Stimulated activated CD8-positive, alpha-beta memory T cell treated with anti-CD3 and anti-CD28 coated beads, Interleukin-12 subunit alpha, Interleukin-12 subunit beta, amount 100 ng/mL, for 1 hour (primary cell): ENCODE measurements at regions not wholly inside any gene's neighbourhood (a gene's known extent, or its start where the extent isn't known, plus 50 kb on each side); places are given as distances from the start of the nearest gene placed in this dataset.
"Not testable (repeated sequence)": the region's sequence is repeated elsewhere in the genome, so short reads cannot be mapped to it uniquely, and the experiment has no call there.

Source experiments
- DNase-seq: peaks from one replicate; pipeline ENCODE4 v3.0.0-alpha.2; 2020; ENCODE audit warnings: low read depth

DNA sequence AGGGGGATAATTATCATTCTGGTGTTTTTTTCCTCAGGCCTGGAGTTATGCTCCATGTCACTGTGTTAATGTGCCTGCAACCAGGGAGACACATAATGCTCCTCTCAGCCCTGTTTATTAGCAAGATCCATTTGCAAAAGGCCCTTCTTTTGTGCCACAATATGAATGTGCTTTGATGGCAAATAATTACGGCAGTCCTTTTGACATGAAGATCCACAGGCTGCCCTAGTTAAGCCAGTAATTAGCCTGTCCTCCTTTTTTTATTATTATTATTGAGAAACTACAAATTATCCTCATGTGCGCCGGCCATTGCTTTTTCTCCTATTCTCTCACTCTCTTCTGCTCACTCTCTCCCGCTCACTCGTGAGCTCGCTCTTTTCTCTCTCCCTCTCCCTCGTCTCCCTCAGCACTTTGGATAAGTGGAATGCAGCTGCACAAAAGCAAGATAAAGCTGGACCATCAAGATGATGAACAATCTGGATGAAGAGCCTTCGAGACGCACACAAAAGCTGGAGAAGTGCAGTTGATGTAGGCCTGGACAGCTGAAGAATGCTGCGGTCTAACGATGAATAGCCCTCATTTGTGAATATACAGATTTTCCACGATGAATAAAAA is 762.3 kb downstream of the BCL11A start:
- DNase-seq, result no peak

- DNase-seq, result no peak
These were observed 763.1 kb downstream of the BCL11A start for GRCh38 chr2:59790186-59791003.

GRCh38 chr2:59789523-59789922 is 763.9 kb downstream of the BCL11A start:
- DNase-seq, result no peak

DNA sequence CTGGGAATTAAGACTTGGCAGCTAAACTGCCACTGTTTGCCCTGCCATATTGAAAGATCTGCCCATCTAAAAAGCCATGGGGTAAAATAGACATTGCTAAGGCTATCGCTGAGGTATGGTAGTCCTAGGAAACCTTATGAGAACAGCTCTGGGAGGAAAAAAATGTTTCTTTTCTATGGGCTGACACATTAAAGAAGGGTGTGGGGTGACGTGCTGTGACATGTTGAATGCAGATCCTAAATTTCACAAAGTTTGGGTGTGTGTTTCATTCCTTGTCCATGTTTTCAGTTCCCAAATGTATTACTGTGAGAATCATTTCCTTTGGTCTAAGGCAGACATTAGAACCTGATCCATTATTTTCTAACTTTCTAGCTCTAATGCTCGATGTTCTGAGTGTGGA is 766.4 kb downstream of the BCL11A start:
- no peak for DNase-seq

- DNase-seq, result no peak
These were observed 766.8 kb downstream of the BCL11A start for GRCh38 chr2:59786684-59787083.

DNA sequence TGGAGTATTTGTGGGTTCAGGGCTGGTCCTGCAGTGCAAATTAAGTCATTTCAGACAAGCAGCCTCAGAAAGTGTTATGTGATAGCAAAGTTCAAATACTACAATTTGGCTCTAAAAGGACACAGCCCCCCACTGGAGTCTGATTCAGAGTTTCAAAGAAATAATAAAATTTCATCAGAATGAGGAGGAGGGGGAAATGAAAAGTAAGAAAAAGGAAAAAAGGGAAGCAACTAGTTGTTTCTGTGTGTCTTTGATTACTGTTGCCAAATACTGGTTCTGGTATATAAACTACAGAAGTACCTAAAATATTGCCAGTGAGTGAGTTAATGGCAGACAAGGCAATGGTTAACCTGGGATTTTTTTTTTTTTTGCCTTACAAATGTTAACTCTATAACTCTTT is 773.9 kb downstream of the BCL11A start:
- no peak for DNase-seq

DNA sequence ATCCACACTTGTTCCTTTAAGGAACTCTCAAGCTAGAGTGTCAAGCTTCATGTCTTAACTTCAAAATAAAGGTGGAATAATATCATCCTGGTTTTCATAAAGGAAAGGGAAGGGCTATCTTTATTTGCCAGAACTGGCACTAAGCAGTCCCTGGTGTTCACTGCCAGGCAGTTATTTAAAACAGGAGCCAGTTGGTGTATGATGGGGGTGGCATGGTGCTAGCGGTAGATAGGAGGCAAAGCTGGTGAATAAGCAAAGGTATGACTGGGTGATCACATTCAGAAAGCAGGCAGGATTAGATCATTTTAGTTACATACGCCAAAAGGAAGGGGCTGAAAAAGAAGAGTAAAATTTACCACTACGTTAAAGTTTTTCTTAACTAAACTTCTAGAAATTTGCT is 776.3 kb downstream of the BCL11A start:
- DNase-seq, result no peak

- DNase-seq, result no peak
These were observed 776.8 kb downstream of the BCL11A start for GRCh38 chr2:59776726-59777008.

DNA sequence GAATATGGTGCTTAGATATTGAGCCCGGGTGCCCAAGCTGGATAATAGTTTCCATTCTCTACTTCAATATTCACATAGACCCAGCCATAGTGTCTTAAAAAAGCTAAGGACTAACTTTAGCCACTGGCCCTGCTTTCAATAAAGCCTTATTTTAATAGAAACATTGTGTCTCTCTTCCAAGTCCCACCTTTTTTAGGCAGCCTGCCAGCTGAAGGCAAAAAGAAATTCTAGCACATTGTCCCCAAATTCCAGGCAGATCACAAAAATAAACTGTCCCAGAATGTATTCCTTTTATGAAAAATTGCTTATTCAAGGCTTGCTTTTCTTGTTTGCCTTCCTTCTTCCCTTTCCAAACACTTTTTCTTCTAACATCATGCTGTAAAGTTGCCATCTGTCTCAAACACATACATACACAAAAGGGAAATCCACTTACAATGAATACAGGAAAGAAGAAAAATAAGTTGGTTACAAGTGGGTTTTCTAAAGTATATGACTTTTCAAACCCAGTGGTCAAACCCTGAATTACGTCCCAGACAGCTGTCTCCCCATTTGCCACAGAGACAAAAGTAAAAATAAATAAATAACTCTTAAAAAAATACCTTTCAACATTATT is 778.5 kb downstream of the BCL11A start:
- no peak for DNase-seq

- no peak for DNase-seq
These were observed 782.8 kb downstream of the BCL11A start for GRCh38 chr2:59770651-59771050.

- no peak for DNase-seq
These were observed 791.5 kb downstream of the BCL11A start for GRCh38 chr2:59761966-59762365.

- no peak for DNase-seq
These were observed 797.3 kb downstream of the BCL11A start for GRCh38 chr2:59756150-59756549.

- no peak for DNase-seq
These were observed 799.3 kb downstream of the BCL11A start for GRCh38 chr2:59754011-59754735.

GRCh38 chr2:59752512-59752911 is 800.9 kb downstream of the BCL11A start:
- DNase-seq, result no peak

- DNase-seq, result no peak
These were observed 801.4 kb downstream of the BCL11A start for GRCh38 chr2:59752071-59752470.

GRCh38 chr2:59751214-59751613 is 802.2 kb downstream of the BCL11A start:
- DNase-seq, result not testable (repeated sequence)

- no peak for DNase-seq
These were observed 807.2 kb downstream of the BCL11A start for GRCh38 chr2:59746291-59746690.

DNA sequence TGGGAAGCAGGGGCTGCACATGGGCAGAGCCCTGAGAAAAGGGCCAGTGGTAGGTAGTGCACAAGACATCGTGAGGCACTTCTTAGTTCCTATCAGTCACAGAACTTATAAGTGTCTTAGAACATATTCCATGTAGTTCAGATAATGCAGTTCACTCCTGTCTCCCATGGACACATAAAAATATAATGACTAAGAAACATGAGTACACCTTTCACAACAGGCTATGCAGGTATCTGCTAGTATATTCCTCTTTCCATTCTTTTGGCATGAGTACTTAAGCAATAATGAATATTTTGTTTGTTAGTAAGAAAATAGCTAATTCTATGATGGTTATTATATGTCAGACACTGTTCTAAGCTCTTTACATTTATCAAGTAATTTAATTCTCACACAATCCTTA is 808.4 kb downstream of the BCL11A start:
- no peak for DNase-seq

DNA sequence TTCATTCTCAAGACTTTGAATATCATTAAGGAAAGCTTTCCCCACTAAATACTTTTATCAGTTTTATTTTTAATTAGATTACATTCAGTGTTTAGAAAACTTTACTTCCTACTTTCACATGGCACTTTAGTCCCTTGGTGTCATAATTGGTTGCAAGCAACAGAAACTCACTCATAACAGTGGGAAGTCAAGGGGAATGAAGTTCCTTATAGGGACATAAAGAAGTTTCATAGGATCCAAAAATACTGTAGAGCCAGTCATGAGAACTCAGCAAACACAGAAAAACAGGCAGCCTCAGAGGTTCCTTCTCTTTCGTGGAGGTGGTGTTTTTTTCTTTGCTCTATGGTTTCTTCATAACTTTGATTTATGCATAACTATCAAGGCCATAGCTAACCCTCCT is 809.0 kb downstream of the BCL11A start:
- DNase-seq, result no peak

GRCh38 chr2:59741840-59742239 is 811.6 kb downstream of the BCL11A start:
- no peak for DNase-seq

DNA sequence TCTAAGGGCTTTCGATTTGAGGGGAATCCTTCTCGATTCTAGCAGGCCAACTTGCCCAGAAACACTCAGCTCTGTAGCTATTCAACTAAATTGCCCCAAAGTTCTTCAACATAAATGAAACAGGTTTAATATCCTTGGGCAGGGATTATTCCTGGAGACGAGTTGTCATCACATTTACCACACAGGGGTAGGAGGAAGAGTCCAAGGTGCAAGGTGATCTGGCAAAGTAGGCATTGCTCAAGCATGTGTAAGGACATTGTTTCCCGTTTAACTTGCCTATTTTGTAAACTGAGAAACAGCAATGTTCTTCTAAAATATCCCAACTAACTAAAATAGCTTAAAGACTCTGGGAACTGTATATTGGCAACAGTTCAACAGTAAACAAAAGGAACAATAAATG is 814.3 kb downstream of the BCL11A start:
- no peak for DNase-seq

- DNase-seq, result no peak
These were observed 816.2 kb downstream of the BCL11A start for GRCh38 chr2:59737299-59737698.

DNA sequence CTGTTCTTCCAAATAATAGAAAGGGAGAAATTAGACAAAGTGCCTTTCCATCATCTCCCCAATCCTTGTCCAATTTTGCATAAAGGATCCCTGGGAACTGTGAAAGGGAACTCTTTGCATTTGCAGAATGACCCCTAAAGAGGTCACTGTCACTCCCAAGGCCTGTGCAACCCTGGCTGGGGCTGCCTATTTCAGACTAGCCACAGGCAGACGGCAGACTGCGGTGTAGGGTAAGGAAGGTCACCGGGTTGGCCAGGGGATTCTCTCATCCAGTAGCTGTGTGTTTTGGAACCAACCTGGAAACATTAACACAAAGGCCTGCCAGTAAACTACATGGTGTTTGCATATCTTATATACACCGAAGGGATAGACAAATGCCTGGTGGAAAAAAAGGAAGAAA is 818.7 kb downstream of the BCL11A start:
- DNase-seq, result no peak
